Brain microvascular endothelial cell (primary cell): ENCODE measurements at regions not wholly inside any gene's neighbourhood (a gene's known extent, or its start where the extent isn't known, plus 50 kb on each side); places are given as distances from the start of the nearest gene placed in this dataset.

Source experiments
- DNase-seq: peaks from one replicate; pipeline ENCODE4 v3.0.0-alpha.2; 2020
- H3K27ac ChIP-seq: fragments of 250-450 bp; sonication (Bioruptor Pico); 2 replicates; pipeline ENCODE4 v1.5.1; 2020; ENCODE audit warnings: mild to moderate bottlenecking, moderate library complexity
- H3K27me3 ChIP-seq: fragments of 250-450 bp; sonication (Bioruptor Pico); replicated peaks from 2 replicates; pipeline ENCODE4 v1.5.1; 2020; ENCODE audit warnings: mild to moderate bottlenecking
- H3K36me3 ChIP-seq: fragments of 250-450 bp; sonication (Bioruptor Pico); replicated peaks from 2 replicates; pipeline ENCODE4 v1.5.1; 2020; ENCODE audit warnings: mild to moderate bottlenecking
- H3K4me3 ChIP-seq: 2 replicates; pipeline ENCODE4 v1.5.1; 2011; ENCODE audit warnings: low read depth, mild to moderate bottlenecking, control low read depth, low read length, moderate library complexity
- in situ Hi-C: cut with HindIII; loops from 2 replicates; pipeline ENCODE4 v1.10.0; 2017; ENCODE audit warnings: low sequenced_read_pairs, low pct_ligation_motif_present
- TF ChIP-seq, protein P1 (sequence below): IDR thresholded peaks from 2 replicates; pipeline ENCODE4 v1.5.1; 2011; ENCODE audit warnings: low read depth, mild to moderate bottlenecking, moderate library complexity, low read length, control low read depth, inconsistent platforms; ENCODE audit errors: missing control alignments

DNA sequence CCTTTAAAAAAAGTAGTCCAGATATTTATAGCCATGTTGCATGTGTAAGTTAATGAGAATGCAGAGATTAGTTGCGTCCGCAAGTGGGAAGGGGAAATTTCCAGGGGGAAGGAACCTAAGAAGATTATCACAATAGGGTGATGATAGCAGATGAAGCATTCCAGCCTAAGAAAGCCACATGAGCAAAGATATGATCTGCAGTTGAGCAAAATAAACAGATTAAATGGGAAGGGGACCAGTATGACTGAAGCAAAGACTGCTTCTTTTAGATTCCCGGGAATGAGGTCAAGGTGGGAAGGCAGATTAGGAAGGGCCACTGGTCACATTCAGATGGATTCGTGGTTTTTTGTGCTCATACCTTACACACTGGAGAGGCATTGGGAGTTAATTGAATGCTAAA lies 154.6 kb upstream of the CDH2 start:
- in situ Hi-C loops = no loop called here
- no peak overlapping the region for H3K27ac ChIP-seq
- H3K4me3 ChIP-seq = no peak overlapping the region
- TF ChIP-seq, protein P1, sequence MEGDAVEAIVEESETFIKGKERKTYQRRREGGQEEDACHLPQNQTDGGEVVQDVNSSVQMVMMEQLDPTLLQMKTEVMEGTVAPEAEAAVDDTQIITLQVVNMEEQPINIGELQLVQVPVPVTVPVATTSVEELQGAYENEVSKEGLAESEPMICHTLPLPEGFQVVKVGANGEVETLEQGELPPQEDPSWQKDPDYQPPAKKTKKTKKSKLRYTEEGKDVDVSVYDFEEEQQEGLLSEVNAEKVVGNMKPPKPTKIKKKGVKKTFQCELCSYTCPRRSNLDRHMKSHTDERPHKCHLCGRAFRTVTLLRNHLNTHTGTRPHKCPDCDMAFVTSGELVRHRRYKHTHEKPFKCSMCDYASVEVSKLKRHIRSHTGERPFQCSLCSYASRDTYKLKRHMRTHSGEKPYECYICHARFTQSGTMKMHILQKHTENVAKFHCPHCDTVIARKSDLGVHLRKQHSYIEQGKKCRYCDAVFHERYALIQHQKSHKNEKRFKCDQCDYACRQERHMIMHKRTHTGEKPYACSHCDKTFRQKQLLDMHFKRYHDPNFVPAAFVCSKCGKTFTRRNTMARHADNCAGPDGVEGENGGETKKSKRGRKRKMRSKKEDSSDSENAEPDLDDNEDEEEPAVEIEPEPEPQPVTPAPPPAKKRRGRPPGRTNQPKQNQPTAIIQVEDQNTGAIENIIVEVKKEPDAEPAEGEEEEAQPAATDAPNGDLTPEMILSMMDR = no peak
- H3K27me3 ChIP-seq = no peaks in the 10 kb centered on the region
- no peaks in the 10 kb centered on the region for H3K36me3 ChIP-seq
- no peak for DNase-seq

DNA sequence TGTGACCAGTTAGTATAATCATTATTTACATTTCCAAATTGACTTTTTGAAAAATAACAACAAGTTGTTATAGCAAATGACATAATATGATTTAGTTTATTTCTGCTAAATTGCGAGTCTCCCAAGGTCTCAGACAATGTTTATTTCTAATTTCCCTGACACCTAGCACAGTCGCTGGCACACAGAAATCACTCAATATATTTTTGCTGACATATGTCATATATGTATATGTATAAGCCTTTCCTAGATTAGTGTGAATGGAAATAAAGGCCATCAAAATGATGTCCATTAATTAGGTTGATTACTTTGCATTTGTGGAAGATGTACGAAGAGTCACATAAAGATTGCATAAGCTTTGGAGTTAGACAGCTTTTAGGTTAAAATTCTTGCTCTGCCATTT lies 136.7 kb upstream of the CDH2 start:
- Histone ChIP-seq H3K27me3 (no peaks in the 10 kb centered on the region), H3K4me3 (no peak overlapping the region), H3K27ac (no peak overlapping the region), H3K36me3 (no peaks in the 10 kb centered on the region)
- in situ Hi-C loops = no loop called here
- TF ChIP-seq, protein P1 = no peak
- no peak for DNase-seq

DNA sequence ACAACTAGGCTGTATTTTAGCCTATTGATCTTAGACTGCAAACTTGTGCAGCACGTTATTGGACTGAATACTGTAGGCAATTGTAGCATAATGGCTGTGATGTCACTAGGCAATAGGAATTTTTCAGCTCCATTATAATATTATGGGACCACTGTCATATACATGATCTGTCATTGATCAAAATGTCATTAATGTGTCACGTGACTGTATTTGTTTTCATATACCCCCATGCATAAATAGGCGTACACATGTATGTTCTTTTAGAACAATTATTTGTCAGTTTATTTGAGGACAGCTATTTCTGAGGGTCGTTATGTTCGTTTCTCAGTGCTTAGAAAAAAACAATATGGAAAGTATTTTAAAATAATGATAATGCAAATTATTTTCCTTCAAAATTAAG lies 111.9 kb upstream of the CDH2 start:
- DNase-seq = no peak
- Histone ChIP-seq H3K27ac (no peak overlapping the region), H3K4me3 (no peak overlapping the region), H3K36me3 (no peaks in the 10 kb centered on the region), H3K27me3 (no peaks in the 10 kb centered on the region)
- TF ChIP-seq, protein P1 = no peak
- in situ Hi-C loops = no loop called here

DNA sequence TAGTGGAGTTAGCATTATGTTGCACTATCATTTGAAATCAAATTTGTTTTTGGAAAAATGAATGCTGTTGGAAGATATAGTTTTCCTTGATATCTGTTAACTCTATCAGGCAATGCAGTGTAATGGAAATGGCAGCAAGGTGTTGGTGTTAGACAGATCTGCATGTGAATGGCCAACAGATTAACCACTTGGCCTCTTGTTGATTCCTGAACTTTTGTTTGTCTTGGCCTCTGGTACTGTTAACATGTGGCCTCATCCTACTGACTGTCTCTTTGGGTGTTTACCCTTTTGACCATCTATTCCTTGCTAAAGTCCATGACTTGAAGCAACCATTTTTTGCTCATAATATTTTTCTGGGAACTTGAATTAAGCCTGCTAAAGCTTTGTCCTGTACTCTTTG lies 110.2 kb upstream of the CDH2 start:
- DNase-seq = no peak
- Histone ChIP-seq H3K27me3 (no peaks in the 10 kb centered on the region), H3K27ac (no peak overlapping the region), H3K36me3 (no peaks in the 10 kb centered on the region), H3K4me3 (no peak overlapping the region)
- in situ Hi-C loops = no loop called here
- TF ChIP-seq, protein P1 = no peak

DNA sequence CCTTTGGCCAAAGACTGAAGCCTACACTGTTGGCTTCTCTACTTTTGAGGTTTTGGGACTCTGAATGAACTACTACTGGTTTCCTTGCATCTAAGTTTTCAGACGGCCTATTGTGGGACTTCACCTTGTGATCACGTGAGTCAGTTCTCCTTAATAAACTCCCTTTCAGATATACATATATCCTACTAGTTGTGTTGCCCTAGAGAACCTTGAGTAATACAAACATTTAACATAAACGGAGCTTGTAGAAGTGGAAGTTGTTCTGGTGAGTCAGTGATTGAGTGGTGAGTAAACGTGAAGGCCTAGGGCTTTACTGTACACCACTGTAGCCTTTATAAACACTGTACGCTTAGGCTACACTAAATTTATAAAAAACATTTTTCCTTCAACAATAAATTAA lies 107.2 kb upstream of the CDH2 start:
- Histone ChIP-seq H3K27ac (no peak overlapping the region), H3K36me3 (no peaks in the 10 kb centered on the region), H3K27me3 (no peaks in the 10 kb centered on the region), H3K4me3 (no peak overlapping the region)
- TF ChIP-seq, protein P1 = no peak
- in situ Hi-C loops = no loop called here
- DNase-seq = peak; percentile 24

DNA sequence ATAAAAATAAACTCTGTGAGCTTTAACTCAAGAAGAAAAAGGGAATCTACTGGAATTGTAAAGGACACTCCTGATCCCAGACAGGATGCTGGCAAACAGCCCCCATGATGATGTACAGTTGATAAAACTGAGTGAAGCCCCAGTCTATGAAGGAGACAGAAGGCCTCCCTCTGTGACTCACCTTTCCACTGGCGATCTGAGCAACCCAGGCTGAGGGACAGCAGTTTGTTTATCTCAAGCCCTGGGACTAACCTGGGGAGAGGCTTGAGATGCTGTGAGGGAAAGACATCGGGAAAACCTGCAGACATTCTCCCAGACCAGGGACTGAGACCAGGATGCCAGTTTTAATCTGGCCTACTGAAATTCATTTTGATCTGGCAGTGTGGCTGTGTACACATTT lies 104.5 kb upstream of the CDH2 start:
- H3K4me3 ChIP-seq = no peak overlapping the region
- in situ Hi-C loops = no loop called here

More for the DNA sequence above, 104.5 kb upstream of the CDH2 start:
- Histone ChIP-seq H3K36me3 (no peaks in the 10 kb centered on the region), H3K27ac (no peak overlapping the region), H3K27me3 (no peaks in the 10 kb centered on the region)
- DNase-seq = no peak
- TF ChIP-seq, protein P1 = no peak
